COLO829 (cell line): ENCODE measurements at regions not wholly inside any gene's neighbourhood (a gene's known extent, or its start where the extent isn't known, plus 50 kb on each side); places are given as distances from the start of the nearest gene placed in this dataset.
A peak's percentile ranks its signal among the peaks of the same experiment; 100 is the strongest.

Experiments used
- DNase-seq: peaks from one replicate; pipeline ENCODE4 v3.0.0; 2012; ENCODE audit warnings: low spot score

- DNase-seq: no peak
Measured at GRCh38 chr1:82195245-82195644, 394.5 kb downstream of the ADGRL2 start.

DNA sequence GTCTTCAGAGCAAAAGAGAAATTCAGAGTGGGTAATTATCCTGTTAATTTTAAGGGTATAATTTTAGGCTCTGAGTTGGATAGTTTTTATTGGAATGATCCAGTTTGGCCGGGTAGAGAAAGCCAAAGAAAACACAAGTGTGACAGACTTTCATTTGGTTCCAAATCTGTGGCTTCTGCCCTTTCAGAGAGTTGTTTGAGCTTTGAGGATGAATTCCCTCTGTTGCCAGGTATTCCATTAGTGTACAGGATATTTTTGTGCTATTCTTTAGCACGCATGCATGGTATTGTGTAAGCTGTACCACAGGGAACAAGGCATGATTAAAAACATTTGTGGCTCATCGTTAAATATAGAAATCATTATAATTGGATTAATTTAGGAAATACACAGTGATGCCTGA is 384.4 kb downstream of the ADGRL2 start:
- DNase-seq: no peak

- DNase-seq: no peak
Measured at GRCh38 chr1:82181846-82182245, 381.1 kb downstream of the ADGRL2 start.

DNA sequence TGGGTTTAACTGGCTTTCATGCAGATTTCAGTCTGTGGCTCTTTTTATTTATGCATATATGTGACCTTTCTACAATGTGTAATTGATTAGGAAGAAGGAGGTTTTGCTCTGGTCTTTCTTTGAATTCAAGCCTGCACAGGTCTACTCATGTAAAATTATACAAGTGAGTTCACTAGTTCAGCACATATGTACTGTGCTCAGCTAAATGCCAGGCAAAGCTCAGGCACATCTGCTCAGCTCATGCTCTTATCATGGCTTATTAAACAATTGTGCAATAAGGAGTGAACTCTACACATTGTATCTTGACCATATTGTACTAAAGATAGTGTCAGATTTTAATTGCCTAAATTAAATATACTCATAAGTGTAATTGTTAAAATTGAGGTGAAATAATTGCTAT is 378.4 kb downstream of the ADGRL2 start:
- no peak for DNase-seq

GRCh38 chr1:82177192-82177591 is 376.5 kb downstream of the ADGRL2 start:
- no peak for DNase-seq

GRCh38 chr1:82171955-82172354 is 371.2 kb downstream of the ADGRL2 start:
- DNase-seq: no peak

DNA sequence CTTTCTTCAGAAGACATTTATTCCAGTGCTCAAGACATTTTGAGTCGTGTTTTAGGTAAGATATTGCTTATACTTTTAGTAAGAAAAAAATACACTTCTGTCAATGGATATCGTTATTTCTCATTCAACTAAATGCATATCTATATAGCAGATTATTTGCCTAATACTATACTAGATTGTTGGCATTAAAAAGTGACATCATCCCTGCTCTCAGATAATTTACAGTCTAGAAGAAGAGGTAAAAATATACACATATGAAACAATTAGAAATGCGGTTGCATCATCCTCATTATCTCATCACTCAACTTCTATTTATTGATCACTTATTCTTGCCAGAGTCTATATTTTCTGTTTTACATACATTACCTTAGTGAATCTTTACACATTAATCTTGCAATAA is 367.7 kb downstream of the ADGRL2 start:
- DNase-seq: no peak

DNA sequence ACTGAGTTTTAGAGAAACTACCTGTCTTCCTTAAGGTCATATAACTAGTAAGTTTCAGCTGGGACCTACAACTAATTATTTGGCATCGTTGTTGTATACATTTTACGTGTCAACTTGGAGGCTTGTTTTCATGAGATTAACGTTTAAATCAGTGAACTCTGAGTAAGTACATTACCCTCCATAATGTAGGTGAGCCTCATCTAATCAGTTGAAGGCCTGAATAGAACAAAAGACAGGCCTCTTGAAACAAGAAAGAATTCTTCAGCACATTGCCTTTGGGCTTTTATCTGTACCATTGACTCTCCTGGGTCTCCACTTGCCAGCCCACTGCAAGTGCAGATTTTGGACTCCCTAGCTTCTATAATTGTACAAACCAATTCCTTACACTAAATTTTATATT is 364.6 kb downstream of the ADGRL2 start:
- no peak for DNase-seq

- DNase-seq: no peak
Measured at GRCh38 chr1:82162486-82163420, 362.0 kb downstream of the ADGRL2 start.

DNA sequence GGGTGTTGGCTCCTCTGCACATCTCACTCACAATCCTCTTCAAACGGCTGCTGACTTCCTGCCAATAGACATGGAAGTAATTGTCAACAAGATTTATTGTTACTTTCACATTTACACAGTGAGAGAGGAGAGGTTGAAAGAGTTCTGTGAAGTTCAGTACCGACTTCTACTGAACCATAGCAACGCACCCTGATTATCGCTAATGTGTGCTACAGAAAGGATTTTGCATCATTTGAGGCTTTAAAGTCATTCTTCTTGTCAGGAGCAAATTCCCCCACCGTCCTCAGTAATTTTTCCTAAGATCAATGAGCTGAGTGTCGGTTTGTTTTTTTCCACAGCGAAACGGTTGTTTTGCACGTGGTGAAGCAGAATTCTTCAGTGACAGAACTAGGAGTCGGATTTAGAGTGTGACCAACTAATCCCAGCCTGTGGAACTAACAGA is 361.0 kb downstream of the ADGRL2 start:
- no peak for DNase-seq

DNA sequence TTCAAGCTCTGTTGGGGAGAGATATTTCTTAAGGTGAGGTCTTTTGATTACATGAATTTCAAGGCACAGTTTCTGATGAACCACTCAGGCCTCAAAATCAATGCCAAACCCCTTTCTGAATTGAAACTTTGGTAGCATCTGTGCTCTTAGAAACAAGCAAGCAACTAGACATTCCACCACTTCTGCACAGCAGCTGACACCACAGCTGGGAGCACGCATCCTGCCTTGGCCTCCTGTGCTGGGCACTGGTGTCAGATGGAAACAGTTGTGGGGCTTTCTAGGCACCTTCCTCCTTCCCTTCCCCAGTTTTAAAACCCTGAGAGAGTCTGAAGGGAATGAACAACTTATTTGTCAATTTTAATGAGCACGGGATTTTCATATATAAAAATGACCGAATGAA is 360.2 kb downstream of the ADGRL2 start:
- no peak for DNase-seq

- no peak for DNase-seq
Measured at GRCh38 chr1:82160036-82160435, 359.3 kb downstream of the ADGRL2 start.

DNA sequence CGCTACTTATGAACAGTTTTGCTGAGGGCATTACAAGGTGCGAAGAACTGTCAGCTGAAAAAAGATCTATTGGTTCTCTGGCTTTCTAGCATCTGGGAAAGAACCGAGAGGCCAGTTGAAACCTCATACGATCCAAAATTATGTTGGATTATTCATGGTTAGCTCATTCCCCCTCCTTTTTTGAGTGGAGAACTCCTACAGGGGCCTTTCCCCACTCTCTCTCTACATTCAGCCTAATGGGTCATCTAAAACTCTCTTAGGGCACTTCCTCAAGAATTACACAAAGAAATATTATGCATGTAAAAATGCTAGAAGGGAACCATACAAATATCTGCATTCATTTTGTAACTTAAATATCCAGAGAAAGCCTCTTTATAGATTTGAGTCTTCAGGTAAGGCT is 358.2 kb downstream of the ADGRL2 start:
- peak; percentile 14 for DNase-seq

DNA sequence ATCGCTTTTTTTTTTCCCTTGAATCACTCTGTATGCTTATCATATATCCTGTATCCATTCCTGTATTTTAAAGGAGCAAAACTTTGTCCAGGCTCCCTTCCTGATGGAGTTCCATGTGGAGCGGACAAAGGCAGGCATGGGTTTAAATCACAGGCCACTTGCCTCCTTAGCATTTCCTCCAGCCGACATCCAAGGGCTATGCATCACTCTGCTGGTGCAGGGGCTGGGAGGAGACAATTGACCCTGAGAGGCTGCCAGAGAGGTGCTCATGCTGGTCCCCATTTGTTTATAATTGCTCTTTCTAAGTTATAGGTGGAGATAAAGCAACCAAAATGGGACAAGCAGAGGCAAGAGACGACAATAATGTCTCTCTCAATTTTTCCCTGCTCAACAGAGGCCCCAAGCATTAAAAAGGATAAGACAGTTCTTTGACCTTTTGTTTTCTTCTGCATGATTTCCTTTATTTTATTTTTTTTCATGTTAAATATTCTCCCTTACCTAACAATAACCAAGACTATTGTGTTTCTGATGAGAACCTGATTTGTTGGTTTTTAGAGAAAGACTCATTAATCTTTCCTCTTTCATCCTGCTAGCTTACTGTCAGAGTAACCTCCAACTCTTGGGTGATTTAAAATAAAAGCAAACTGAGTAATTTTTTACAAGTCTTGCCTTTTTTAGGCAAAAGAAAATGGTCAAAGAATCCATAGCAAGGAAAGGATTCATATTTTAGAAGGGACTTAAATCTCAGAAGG is 353.7 kb downstream of the ADGRL2 start:
- DNase-seq: no peak

- DNase-seq: no peak
Measured at GRCh38 chr1:82153752-82154151, 353.0 kb downstream of the ADGRL2 start.

DNA sequence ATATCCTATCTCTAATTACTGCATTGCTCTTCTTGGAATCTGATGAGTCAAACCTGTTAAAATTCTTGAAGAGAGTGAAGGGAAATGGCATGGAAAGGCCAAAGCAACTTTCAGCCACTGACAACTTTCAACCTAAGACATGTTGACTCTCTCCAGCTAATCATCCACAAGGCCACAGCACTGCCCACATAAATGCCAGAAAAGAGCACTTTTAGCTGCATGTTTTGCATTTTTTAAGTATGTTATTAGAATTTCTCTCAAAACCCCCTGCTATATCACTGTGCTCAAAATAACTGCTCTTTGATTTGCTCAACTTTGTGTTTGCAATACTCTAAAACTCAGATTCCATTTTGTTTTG is 352.5 kb downstream of the ADGRL2 start:
- DNase-seq: no peak

DNA sequence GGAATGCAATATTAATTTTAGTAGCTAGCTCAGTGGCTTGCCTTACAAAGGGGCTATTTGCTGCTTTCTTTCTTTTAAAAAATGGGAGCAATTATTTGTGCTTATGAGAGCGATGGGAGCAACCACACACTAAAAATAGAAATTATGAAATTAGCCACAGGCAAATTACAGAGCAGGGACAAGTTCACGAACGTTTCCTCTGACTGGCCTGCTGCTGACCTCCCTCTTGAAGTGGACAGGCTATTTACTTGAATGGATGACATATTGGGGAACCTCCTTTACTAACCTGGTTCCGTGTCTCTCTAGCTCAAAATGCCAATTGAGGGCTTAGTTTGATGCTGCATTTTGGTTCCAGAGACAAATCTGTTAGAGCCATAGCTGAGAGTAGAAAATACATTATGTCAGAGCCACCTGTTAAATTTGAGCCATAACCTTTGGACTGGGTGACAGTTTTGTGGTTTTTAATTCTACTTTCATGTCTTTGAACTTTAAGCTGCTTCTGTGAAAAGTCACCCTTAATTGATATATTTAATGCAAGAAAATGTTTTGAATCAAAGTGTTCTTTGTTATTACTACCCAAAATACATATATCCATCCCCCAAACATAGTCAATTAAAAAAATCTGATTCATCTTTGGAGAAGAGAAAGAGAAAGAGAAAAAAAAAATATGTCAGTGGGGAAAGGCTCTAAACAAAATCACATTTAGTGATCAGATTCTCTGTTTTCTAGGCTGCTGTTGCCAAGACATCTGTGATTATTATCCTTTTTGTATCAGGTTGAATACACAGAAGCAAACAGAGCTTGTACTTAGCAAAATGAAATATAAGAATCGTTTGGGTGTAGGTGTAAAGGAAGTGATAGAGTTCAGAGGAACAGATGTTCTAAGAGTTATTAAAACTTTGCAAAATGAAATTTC is 351.9 kb downstream of the ADGRL2 start:
- peak; percentile 3 for DNase-seq

DNA sequence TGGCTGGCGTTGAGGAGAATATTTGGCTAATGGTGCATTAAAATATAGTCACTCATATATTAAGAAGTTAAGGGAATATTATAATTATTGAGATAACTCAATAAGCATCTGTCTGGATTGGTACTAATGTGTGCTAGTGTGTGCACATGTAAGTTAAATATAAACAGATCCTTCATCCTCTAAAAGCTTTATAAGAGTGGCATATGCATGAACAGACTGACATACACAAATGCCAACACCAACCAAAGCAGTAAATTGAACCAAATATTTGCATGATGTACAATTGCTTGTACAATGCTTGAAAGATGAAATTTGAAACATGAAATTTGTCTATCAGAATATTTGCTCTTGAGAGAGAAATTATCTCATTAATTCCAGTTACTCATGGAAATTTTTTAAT is 344.9 kb downstream of the ADGRL2 start:
- DNase-seq: no peak

DNA sequence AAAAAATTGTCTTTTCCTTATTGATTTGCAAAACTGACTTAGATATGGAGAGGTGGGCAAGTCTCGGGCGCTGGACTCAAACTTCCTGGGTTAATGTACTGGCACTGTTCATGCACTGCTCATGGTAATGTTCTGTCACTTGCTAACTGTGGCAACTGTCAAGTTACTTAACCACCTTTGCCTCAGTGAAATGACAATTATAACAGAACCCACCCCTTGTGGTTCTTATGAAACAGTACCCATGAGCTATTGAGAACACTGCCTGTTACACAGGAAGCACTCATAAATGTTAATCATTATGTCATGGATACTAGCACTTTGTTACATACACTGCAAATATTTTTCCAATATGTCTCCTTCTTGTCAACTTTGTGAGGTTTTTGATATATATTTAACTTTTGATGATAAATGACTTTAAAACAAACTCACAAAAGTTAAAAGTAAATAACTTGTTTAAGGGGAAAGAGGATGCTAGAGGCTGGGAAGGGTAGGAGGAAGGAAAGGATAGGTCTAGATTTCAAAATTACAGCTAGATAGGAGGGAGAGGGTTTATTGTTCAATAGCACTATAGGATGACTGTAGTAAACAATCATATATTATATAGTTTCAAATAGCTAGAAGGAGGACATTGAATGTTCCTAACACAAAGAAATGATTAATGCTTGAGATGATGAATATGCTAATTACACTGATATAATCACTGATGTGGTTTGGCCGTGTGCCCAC is 342.5 kb downstream of the ADGRL2 start:
- no peak for DNase-seq

GRCh38 chr1:82141390-82141789 is 340.7 kb downstream of the ADGRL2 start:
- DNase-seq: no peak

DNA sequence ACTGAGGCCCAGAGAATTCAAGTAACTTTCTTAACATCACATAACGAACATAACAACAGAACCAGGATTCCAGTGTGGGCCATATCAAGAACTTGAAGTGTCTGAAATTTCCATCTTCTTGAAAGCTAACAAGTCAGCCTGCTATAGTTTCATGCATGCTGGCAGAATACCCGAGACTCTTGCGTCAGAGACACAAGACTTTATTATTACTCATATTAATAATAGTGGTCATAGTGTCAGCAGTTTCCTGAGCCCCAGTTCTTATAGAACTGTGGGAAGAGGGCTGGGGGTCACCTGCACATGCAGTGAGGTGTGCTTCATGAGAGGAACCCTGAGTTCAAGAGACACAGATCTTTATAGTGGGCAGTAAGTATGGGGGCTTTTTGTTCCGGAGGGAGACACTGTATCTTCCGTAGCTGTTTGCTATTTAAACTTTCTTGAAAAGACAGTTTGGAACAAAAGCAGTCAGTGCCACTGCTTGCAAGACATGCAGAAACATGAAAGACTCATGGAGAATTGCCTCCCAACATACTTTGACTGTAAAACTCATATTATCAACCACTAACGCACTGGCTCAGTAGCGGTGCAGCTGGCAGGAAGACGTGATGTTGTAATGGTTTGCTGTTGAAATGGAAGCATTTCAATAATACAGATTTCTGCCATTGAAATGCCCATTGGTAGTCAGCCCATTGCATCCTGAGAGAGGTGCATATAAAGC is 339.2 kb downstream of the ADGRL2 start:
- DNase-seq: no peak
